Astrocyte (in vitro differentiated cells and primary cell): ENCODE measurements at regions not wholly inside any gene's neighbourhood (a gene's known extent, or its start where the extent isn't known, plus 50 kb on each side); places are given as distances from the start of the nearest gene placed in this dataset.
"Not testable (repeated sequence)": the region's sequence is repeated elsewhere in the genome, so short reads cannot be mapped to it uniquely, and the experiment has no call there.

Experiments
- EZH2 ChIP-seq: IDR thresholded peaks from 2 replicates; pipeline ENCODE4 v1.6.1; 2012; ENCODE audit warnings: mild to moderate bottlenecking, low read length, inconsistent platforms; ENCODE audit not compliant: insufficient read depth
- TF ChIP-seq, protein P1 (sequence below): IDR thresholded peaks from 2 replicates; pipeline ENCODE4 v1.5.1; 2011; ENCODE audit warnings: low read depth, mild to moderate bottlenecking, inconsistent platforms, low read length, moderate library complexity; ENCODE audit not compliant: insufficient read depth

DNA sequence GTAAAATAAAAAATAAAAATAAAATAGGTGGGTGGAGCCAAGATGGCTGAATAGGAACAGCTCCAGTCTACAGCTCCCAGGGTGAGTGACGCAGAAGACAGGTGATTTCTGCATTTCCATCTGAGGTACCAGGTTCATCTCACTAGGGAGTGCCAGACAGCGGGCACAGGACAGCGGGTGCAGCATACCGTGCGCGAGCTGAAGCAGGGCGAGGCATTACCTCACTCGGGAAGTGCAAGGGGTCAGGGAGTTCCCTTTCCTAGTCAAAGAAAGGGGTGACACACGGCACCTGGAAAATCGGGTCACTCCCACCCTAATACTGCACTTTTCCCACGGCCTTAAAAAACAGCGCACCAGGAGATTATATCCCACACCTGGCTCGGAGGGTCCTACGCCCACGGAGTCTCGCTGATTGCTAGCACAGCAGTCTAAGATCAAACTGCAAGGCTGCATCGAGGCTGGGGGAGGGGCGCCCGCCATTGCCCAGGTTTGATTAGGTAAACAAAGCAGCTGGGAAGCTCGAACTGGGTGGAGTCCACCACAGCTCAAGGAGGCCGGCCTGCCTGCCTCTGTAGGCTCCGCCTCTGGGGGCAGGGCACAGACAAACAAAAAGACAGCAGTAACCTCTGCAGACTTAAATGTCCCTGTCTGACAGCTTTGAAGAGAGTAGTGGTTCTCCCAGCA lies 161.9 kb upstream of the RPS6KA2 start:
- TF ChIP-seq, protein P1, sequence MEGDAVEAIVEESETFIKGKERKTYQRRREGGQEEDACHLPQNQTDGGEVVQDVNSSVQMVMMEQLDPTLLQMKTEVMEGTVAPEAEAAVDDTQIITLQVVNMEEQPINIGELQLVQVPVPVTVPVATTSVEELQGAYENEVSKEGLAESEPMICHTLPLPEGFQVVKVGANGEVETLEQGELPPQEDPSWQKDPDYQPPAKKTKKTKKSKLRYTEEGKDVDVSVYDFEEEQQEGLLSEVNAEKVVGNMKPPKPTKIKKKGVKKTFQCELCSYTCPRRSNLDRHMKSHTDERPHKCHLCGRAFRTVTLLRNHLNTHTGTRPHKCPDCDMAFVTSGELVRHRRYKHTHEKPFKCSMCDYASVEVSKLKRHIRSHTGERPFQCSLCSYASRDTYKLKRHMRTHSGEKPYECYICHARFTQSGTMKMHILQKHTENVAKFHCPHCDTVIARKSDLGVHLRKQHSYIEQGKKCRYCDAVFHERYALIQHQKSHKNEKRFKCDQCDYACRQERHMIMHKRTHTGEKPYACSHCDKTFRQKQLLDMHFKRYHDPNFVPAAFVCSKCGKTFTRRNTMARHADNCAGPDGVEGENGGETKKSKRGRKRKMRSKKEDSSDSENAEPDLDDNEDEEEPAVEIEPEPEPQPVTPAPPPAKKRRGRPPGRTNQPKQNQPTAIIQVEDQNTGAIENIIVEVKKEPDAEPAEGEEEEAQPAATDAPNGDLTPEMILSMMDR, result not testable (repeated sequence)
- not testable (repeated sequence) for TF ChIP-seq EZH2
